ENCODE measurements at regions not wholly inside any gene's neighbourhood (a gene's known extent, or its start where the extent isn't known, plus 50 kb on each side); places are given as distances from the start of the nearest gene placed in this dataset.

- no peak for DNase-seq
Measured at GRCh38 chr5:164358531-164359259, 853.3 kb downstream of the MAT2B start.

- DNase-seq: no peak
Measured at GRCh38 chr5:164359260-164360255, 854.1 kb downstream of the MAT2B start.

- DNase-seq: no peak
Measured at GRCh38 chr5:164360589-164360988, 855.2 kb downstream of the MAT2B start.

GRCh38 chr5:164361986-164362385 is 856.6 kb downstream of the MAT2B start:
- DNase-seq: no peak

- DNase-seq: no peak
Measured at GRCh38 chr5:164362835-164363234, 857.4 kb downstream of the MAT2B start.

GRCh38 chr5:164364237-164365208 is 859.1 kb downstream of the MAT2B start:
- no peak for DNase-seq

- DNase-seq: no peak
Measured at GRCh38 chr5:164370841-164371240, 865.4 kb downstream of the MAT2B start.

- DNase-seq: no peak
Measured at GRCh38 chr5:164372892-164373291, 867.5 kb downstream of the MAT2B start.

GRCh38 chr5:164373876-164374275 is 868.5 kb downstream of the MAT2B start:
- DNase-seq: no peak

GRCh38 chr5:164375051-164375450 is 869.6 kb downstream of the MAT2B start:
- no peak for DNase-seq

GRCh38 chr5:164376843-164377242 is 871.4 kb downstream of the MAT2B start:
- no peak for DNase-seq

GRCh38 chr5:164377746-164378145 is 872.3 kb downstream of the MAT2B start:
- DNase-seq: no peak

- DNase-seq: no peak
Measured at GRCh38 chr5:164383662-164384061, 878.2 kb downstream of the MAT2B start.

- DNase-seq: no peak
Measured at GRCh38 chr5:164392531-164392930, 887.1 kb downstream of the MAT2B start.

- DNase-seq: no peak
Measured at GRCh38 chr5:164394686-164395194, 889.3 kb downstream of the MAT2B start.

GRCh38 chr5:164412531-164412930 is 907.1 kb downstream of the MAT2B start:
- no peak for DNase-seq

GRCh38 chr5:164420161-164420560 is 914.7 kb downstream of the MAT2B start:
- no peak for DNase-seq

GRCh38 chr5:164422400-164422799 is 917.0 kb downstream of the MAT2B start:
- DNase-seq: no peak

GRCh38 chr5:164431634-164432304 is 926.4 kb downstream of the MAT2B start:
- DNase-seq: no peak

- DNase-seq: no peak
Measured at GRCh38 chr5:164433106-164433870, 927.9 kb downstream of the MAT2B start.

GRCh38 chr5:164435576-164435975 is 930.2 kb downstream of the MAT2B start:
- no peak for DNase-seq
